ENCODE measurements at regions not wholly inside any gene's neighbourhood (a gene's known extent, or its start where the extent isn't known, plus 50 kb on each side); places are given as distances from the start of the nearest gene placed in this dataset.

DNA sequence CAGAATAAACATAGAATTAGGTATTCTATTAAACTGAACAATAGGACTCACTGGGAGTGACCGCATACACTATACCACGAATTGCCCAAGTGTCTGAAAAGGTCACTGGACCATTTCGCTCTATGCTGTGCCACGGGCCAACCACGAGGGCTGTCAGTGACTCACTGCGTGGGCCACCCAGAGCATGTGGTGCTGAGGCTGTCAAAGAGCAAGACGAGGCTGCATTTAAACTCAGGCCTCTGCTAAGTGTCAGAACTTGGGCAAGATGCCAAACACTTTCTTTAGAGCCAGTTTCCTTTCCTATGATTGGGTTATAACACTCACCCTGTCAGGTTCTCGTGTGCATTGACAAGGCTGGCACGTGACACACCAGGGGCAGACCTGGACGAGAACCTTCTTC is 97.5 kb downstream of the SH3YL1 start:
- DNase-seq (peak in 1 of 5 donors; percentile 16), FAIRE-seq (no peak)
- TF ChIP-seq, protein P1, sequence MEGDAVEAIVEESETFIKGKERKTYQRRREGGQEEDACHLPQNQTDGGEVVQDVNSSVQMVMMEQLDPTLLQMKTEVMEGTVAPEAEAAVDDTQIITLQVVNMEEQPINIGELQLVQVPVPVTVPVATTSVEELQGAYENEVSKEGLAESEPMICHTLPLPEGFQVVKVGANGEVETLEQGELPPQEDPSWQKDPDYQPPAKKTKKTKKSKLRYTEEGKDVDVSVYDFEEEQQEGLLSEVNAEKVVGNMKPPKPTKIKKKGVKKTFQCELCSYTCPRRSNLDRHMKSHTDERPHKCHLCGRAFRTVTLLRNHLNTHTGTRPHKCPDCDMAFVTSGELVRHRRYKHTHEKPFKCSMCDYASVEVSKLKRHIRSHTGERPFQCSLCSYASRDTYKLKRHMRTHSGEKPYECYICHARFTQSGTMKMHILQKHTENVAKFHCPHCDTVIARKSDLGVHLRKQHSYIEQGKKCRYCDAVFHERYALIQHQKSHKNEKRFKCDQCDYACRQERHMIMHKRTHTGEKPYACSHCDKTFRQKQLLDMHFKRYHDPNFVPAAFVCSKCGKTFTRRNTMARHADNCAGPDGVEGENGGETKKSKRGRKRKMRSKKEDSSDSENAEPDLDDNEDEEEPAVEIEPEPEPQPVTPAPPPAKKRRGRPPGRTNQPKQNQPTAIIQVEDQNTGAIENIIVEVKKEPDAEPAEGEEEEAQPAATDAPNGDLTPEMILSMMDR (IDR thresholded peaks at IDR 0.05; ENCODE audit: borderline replicate concordance, extremely low read depth, insufficient read depth), result no peak
- H3K36me3 ChIP-seq (ENCODE audit: control insufficient read depth in 2 of 3, insufficient read depth in 3 of 3, low read length in 3 of 3), result no peaks in the 10 kb centered on the region
- no peak overlapping the region for H3K4me3 ChIP-seq (ENCODE audit: low read length in 3 of 3)
- H3K27ac ChIP-seq (ENCODE audit: low read depth in 2 of 2, low read length in 2 of 2), result no peak overlapping the region
- intact Hi-C loops (cut with DNase I), result no loop called here
- H3K9ac ChIP-seq (ENCODE audit: low read length in 3 of 3), result no peak overlapping the region
- H3K27me3 ChIP-seq (ENCODE audit: control insufficient read depth, insufficient read depth, low read length), result peaks cover 2% of the 10 kb centered on the region
- no peaks in the 10 kb centered on the region for H3K4me1 ChIP-seq (ENCODE audit: control insufficient read depth in 2 of 3, insufficient read depth in 2 of 3, low read depth in 1 of 3, low read length in 3 of 3)
- no peaks in the 10 kb centered on the region for H3K9me3 ChIP-seq (ENCODE audit: control insufficient read depth in 2 of 3, insufficient read depth in 1 of 3, low read length in 3 of 3)

DNA sequence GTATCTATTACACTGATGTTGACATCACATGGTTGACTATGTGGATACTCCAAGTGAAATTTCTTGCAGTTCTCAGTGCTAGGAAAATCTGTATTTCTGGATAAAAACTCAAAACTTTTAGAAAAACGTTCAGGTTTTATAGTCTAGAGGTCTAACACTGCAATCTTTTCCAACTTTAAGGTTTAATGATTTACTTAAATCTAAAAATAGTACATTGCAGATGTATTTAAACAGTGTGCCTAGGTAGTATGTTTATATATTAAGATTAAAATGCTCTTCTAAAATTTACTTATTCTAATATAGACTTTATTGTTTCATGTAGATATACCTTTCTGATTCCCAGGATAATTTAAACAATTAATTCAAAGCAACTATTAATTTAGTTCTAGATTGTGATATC is 98.3 kb downstream of the SH3YL1 start:
- peak; percentile 68 for FAIRE-seq
- DNase-seq, result no peak
- peaks cover 2% of the 10 kb centered on the region for H3K27me3 ChIP-seq (ENCODE audit: control insufficient read depth, insufficient read depth, low read length)
- no peaks in the 10 kb centered on the region for H3K36me3 ChIP-seq (ENCODE audit: control insufficient read depth in 2 of 3, insufficient read depth in 3 of 3, low read length in 3 of 3)
- no peaks in the 10 kb centered on the region for H3K9me3 ChIP-seq (ENCODE audit: control insufficient read depth in 2 of 3, insufficient read depth in 1 of 3, low read length in 3 of 3)
- no peak overlapping the region for H3K27ac ChIP-seq (ENCODE audit: low read depth in 2 of 2, low read length in 2 of 2)
- intact Hi-C loops (cut with DNase I), result no loop called here
- no peak overlapping the region for H3K9ac ChIP-seq (ENCODE audit: low read length in 3 of 3)
- TF ChIP-seq, protein P1 (IDR thresholded peaks at IDR 0.05; ENCODE audit: borderline replicate concordance, extremely low read depth, insufficient read depth), result no peak
- no peaks in the 10 kb centered on the region for H3K4me1 ChIP-seq (ENCODE audit: control insufficient read depth in 2 of 3, insufficient read depth in 2 of 3, low read depth in 1 of 3, low read length in 3 of 3)
- H3K4me3 ChIP-seq (ENCODE audit: low read length in 3 of 3), result no peak overlapping the region

DNA sequence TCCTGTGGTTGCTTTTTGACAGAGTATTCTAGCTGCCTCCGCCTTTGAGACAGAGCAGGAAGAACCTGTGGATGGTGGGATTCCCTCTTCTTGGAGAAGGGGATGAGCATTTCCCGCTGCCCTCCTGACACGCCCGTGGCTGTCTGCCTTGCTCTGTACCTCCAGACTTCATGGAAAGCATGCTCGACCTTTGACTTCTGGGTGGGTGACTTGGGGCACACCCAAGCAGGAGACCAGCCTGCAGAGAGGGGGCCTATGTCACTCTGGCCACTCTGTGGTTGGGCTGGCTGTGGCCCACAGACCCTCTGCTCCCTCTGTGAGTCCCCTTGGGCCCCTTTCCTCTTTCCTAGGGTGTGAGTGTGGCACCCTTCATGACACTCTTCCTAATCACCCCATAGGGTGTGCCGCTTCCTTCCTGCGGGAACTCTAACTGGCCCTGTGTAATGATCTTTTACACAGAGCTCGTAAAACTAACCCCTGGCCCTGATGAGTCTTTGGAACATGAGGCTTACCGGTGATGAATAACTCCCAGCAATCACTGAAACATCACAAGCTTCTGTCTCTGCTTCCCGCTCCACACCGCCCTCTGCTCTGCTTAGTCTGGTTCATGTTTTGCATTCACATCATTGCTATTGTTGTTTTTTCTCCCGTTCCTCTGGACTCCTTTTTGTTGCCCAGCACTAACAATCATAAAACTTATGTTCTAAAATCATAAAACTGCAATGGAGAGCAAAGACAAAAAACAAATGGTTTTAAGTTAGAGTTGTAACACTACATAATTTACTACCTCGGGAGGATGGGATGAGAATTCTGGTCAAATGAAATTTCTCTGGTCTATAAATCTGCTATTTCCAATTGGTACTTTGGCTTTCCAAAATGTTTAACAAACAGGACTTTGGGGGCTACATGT is 101.1 kb downstream of the SH3YL1 start:
- TF ChIP-seq, protein P1 (IDR thresholded peaks at IDR 0.05; ENCODE audit: borderline replicate concordance, extremely low read depth, insufficient read depth), result no peak
- Histone ChIP-seq H3K27ac (ENCODE audit: low read depth in 2 of 2, low read length in 2 of 2) (no peak overlapping the region), H3K4me1 (ENCODE audit: control insufficient read depth in 2 of 3, insufficient read depth in 2 of 3, low read depth in 1 of 3, low read length in 3 of 3) (no peaks in the 10 kb centered on the region), H3K9me3 (ENCODE audit: control insufficient read depth in 2 of 3, insufficient read depth in 1 of 3, low read length in 3 of 3) (no peaks in the 10 kb centered on the region), H3K36me3 (ENCODE audit: control insufficient read depth in 2 of 3, insufficient read depth in 3 of 3, low read length in 3 of 3) (no peaks in the 10 kb centered on the region), H3K9ac (ENCODE audit: low read length in 3 of 3) (no peak overlapping the region), H3K27me3 (ENCODE audit: control insufficient read depth, insufficient read depth, low read length) (no peaks in the 10 kb centered on the region), H3K4me3 (ENCODE audit: low read length in 3 of 3) (no peak overlapping the region)
- intact Hi-C loops (cut with DNase I), result no loop called here
- DNase-seq (peak in 3 of 5 donors; percentile 43 to 82 (median 62)), FAIRE-seq (no peak)

Data from kidney (tissue), 13 donors.